NCI-H1417 treated with DMSO at 0.1 percent for 48 hours (cell line): ENCODE measurements at regions not wholly inside any gene's neighbourhood (a gene's known extent, or its start where the extent isn't known, plus 50 kb on each side); places are given as distances from the start of the nearest gene placed in this dataset.

Source experiments
- DNase-seq: peaks from one replicate; lab custom pipeline; 2025; lab: John Stamatoyannopoulos, UW

GRCh38 chr12:102596031-102596430 lies 115.7 kb upstream of the IGF1 start:
- no peak for DNase-seq

- DNase-seq = no peak
Measured at GRCh38 chr12:102595315-102595714, 115.0 kb upstream of the IGF1 start.

- DNase-seq = no peak
Measured at GRCh38 chr12:102593134-102593533, 112.8 kb upstream of the IGF1 start.

GRCh38 chr12:102592134-102592533 lies 111.8 kb upstream of the IGF1 start:
- no peak for DNase-seq

GRCh38 chr12:102573237-102573636 lies 92.9 kb upstream of the IGF1 start:
- DNase-seq = no peak

GRCh38 chr12:102571889-102572288 lies 91.5 kb upstream of the IGF1 start:
- no peak for DNase-seq

GRCh38 chr12:102570256-102570655 lies 89.9 kb upstream of the IGF1 start:
- DNase-seq = no peak

GRCh38 chr12:102569803-102570202 lies 89.4 kb upstream of the IGF1 start:
- DNase-seq = no peak

- no peak for DNase-seq
Measured at GRCh38 chr12:102568276-102568675, 87.9 kb upstream of the IGF1 start.

- DNase-seq = no peak
Measured at GRCh38 chr12:102567031-102567985, 86.9 kb upstream of the IGF1 start.

- DNase-seq = no peak
Measured at GRCh38 chr12:102565555-102565954, 85.2 kb upstream of the IGF1 start.

- no peak for DNase-seq
Measured at GRCh38 chr12:102564026-102564425, 83.7 kb upstream of the IGF1 start.

GRCh38 chr12:102562836-102563425 lies 82.6 kb upstream of the IGF1 start:
- no peak for DNase-seq

GRCh38 chr12:102551186-102551585 lies 70.8 kb upstream of the IGF1 start:
- no peak for DNase-seq

- no peak for DNase-seq
Measured at GRCh38 chr12:102549691-102550090, 69.3 kb upstream of the IGF1 start.

GRCh38 chr12:102548543-102548942 lies 68.2 kb upstream of the IGF1 start:
- no peak for DNase-seq

- DNase-seq = no peak
Measured at GRCh38 chr12:102543494-102544485, 63.4 kb upstream of the IGF1 start.

- DNase-seq = no peak
Measured at GRCh38 chr12:102542816-102543440, 62.6 kb upstream of the IGF1 start.

- no peak for DNase-seq
Measured at GRCh38 chr12:102540815-102541385, 60.5 kb upstream of the IGF1 start.

GRCh38 chr12:102539651-102540553 lies 59.5 kb upstream of the IGF1 start:
- DNase-seq = no peak
